Sigmoid colon (tissue), 6 donors: ENCODE measurements at regions not wholly inside any gene's neighbourhood (a gene's known extent, or its start where the extent isn't known, plus 50 kb on each side); places are given as distances from the start of the nearest gene placed in this dataset.

Experiments used
- DNase-seq: peaks from one replicate; pipeline ENCODE4 v3.0.0-alpha.2; 2019
- H3K27ac ChIP-seq, 4 donors: fragments of 200-600 bp; sonication (generic); one replicate each; pipeline ENCODE4 v1.5.1; 2016 to 2019; ENCODE audit warnings: mild to moderate bottlenecking in 1 of 4
- H3K27me3 ChIP-seq, 3 donors: fragments of 200-600 bp; sonication (generic); one replicate each; pipeline ENCODE4 v1.5.1; 2019; ENCODE audit warnings: mild to moderate bottlenecking in 1 of 3
- H3K36me3 ChIP-seq, 4 donors: fragments of 200-600 bp; sonication (generic); one replicate each; pipeline ENCODE4 v1.5.1; 2016 to 2019
- H3K4me1 ChIP-seq, 4 donors: fragments of 200-600 bp; sonication (generic); one replicate each; pipeline ENCODE4 v1.5.1; 2017 to 2019
- H3K4me3 ChIP-seq, 4 donors: fragments of 200-600 bp; sonication (generic); one replicate each; pipeline ENCODE4 v1.5.1; 2017 to 2019; ENCODE audit warnings: mild to moderate bottlenecking in 2 of 4, moderate library complexity in 1 of 4
- H3K9me3 ChIP-seq, 4 donors: fragments of 200-600 bp in 3 of 4; sonication (generic) in 3 of 4; one replicate each; pipeline versions ENCODE4 v1.5.1 to v1.6.1; 2013 to 2019
- EP300 ChIP-seq, 4 donors: sonication (generic); formaldehyde crosslinking; IDR thresholded peaks; one replicate each; pipeline ENCODE4 v1.6.1; 2017; ENCODE audit warnings: antibody characterized with exemption in 4 of 4
- POLR2A ChIP-seq, 2 donors: fragments of 450-650 bp; IDR thresholded peaks; one replicate each; pipeline ENCODE4 v1.6.1; 2016; ENCODE audit warnings: antibody characterized with exemption in 2 of 2, mild to moderate bottlenecking in 2 of 2, moderate library complexity in 2 of 2
- POLR2AphosphoS5 ChIP-seq, 4 donors: sonication (generic); formaldehyde crosslinking; IDR thresholded peaks; one replicate each; pipeline ENCODE4 v1.6.1; 2017; ENCODE audit warnings: antibody characterized with exemption in 4 of 4
- WGBS, 2 donors: extraction: QIAGEN DNeasy Blood & Tissue Kit; methylation state at CpG; one replicate each; pipeline ENCODE4 v1.1.7; 2013; 5-methylcytosine and 5-hydroxymethylcytosine counted together
- intact Hi-C: fragments of 100-400 bp; cut with DNase I; formaldehyde crosslinking; loops from one replicate; pipeline ENCODE4 v1.15.1; 2023
- TF ChIP-seq, protein P1 (sequence below), 4 experiments: fragments of 450-650 bp in 3 of 4; fragments of 200-600 bp in 1 of 4; IDR thresholded peaks; one replicate each; pipeline ENCODE4 v1.5.1; 2016 to 2019; ENCODE audit warnings: antibody characterized with exemption in 4 of 4, mild to moderate bottlenecking in 3 of 4, moderate library complexity in 2 of 4
- donor health status: healthy with polysubstance abuse.
- donor health status: healthy.

DNA sequence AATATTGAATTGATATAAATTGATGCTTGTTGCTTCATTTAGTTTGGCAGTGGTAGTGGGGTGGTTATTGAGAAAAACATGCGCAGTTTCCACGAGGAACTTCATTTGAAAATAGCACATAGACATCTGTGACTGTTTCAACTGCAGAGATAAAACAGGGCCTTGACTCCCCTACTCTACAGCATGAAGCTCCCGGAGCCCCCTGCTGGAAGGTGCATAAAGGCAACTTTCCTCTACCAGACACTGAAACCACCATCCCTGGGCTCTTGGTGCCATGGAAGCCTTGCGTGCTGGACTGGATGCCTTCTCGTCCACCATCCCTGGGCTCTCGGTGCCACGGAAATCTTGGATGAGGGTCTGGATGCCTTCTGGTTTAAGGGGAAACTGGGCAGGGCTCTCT, 195.9 kb downstream of the CSNK2A3 start:
- Histone ChIP-seq H3K27me3 (no peaks in the 10 kb centered on the region), H3K36me3 (no peaks in the 10 kb centered on the region), H3K27ac (no peak overlapping the region), H3K4me1 (peaks cover 0 to 7% (median 3%) of the 10 kb centered on the region in 4 donors), H3K4me3 (no peak overlapping the region), H3K9me3 (no peaks in the 10 kb centered on the region)
- TF ChIP-seq POLR2AphosphoS5 (IDR thresholded peaks at IDR 0.05) (peak in 1 of 4 donors; percentile 38), EP300 (IDR thresholded peaks at IDR 0.05) (no peak), POLR2A (IDR thresholded peaks at IDR 0.05) (no peak)
- TF ChIP-seq, protein P1, sequence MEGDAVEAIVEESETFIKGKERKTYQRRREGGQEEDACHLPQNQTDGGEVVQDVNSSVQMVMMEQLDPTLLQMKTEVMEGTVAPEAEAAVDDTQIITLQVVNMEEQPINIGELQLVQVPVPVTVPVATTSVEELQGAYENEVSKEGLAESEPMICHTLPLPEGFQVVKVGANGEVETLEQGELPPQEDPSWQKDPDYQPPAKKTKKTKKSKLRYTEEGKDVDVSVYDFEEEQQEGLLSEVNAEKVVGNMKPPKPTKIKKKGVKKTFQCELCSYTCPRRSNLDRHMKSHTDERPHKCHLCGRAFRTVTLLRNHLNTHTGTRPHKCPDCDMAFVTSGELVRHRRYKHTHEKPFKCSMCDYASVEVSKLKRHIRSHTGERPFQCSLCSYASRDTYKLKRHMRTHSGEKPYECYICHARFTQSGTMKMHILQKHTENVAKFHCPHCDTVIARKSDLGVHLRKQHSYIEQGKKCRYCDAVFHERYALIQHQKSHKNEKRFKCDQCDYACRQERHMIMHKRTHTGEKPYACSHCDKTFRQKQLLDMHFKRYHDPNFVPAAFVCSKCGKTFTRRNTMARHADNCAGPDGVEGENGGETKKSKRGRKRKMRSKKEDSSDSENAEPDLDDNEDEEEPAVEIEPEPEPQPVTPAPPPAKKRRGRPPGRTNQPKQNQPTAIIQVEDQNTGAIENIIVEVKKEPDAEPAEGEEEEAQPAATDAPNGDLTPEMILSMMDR (IDR thresholded peaks at IDR 0.05) = peak in 3 of 4 experiments; percentile 32 to 52 (median 39)
- intact Hi-C loops = no loop called here
- no peak for DNase-seq
- 76 to 78% methylated on average over 7 of the region's 7 CpGs for WGBS, 2 donors

GRCh38 chr11:11155962-11156815, 196.9 kb downstream of the CSNK2A3 start:
- H3K4me1 ChIP-seq = peaks cover 0 to 7% (median 2%) of the 10 kb centered on the region in 4 donors
- no peaks in the 10 kb centered on the region for H3K9me3 ChIP-seq
- intact Hi-C loops = no loop called here
- 60 to 62% methylated on average over 33 of the region's 33 CpGs for WGBS, 2 donors
- no peak overlapping the region for H3K27ac ChIP-seq
- H3K27me3 ChIP-seq = no peaks in the 10 kb centered on the region
- H3K36me3 ChIP-seq = no peaks in the 10 kb centered on the region
- no peak for DNase-seq
- TF ChIP-seq POLR2A (IDR thresholded peaks at IDR 0.05) = no peak
- TF ChIP-seq EP300 (IDR thresholded peaks at IDR 0.05) = no peak
- TF ChIP-seq, protein P1 (IDR thresholded peaks at IDR 0.05) = peak in 1 of 4 experiments; percentile 21
- no peak for TF ChIP-seq POLR2AphosphoS5 (IDR thresholded peaks at IDR 0.05)
- H3K4me3 ChIP-seq = no peak overlapping the region

DNA sequence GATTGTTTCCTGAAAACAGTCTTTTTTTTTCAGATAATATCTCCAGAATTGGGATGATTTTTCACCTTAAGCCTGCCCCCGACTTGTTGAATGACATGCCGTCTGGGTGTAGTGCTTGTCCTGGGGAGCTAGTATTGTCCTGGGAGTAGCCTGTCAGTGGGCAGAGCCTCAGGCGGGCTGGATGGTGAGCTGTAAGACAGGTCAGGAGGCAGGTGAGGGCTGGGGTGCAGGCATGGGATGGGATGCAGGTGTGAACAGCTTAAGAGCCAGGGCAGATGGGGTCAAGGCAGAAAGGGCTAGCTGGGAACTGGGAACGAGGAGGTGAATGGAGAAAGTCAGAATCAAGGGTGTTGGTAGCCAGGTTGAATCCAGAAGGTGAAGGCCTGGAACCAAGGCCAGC, 200.2 kb downstream of the CSNK2A3 start:
- no peak for DNase-seq
- no peaks in the 10 kb centered on the region for H3K36me3 ChIP-seq
- no peaks in the 10 kb centered on the region for H3K9me3 ChIP-seq
- H3K4me1 ChIP-seq = peaks cover 0 to 23% (median 14%) of the 10 kb centered on the region in 4 donors
- H3K27me3 ChIP-seq = no peaks in the 10 kb centered on the region
- H3K4me3 ChIP-seq = no peak overlapping the region
- intact Hi-C loops = loop anchor here (5.0 kb wide), 2 partner anchors 111 to 216 kb away; no protein-coding TSS in a partner anchor
- H3K27ac ChIP-seq = no peak overlapping the region
- WGBS, 2 donors = 88 to 89% methylated on average over 4 of the region's 4 CpGs
- TF ChIP-seq POLR2AphosphoS5 (IDR thresholded peaks at IDR 0.05) = no peak
- TF ChIP-seq POLR2A (IDR thresholded peaks at IDR 0.05) = no peak
- TF ChIP-seq EP300 (IDR thresholded peaks at IDR 0.05) = no peak
- TF ChIP-seq, protein P1 (IDR thresholded peaks at IDR 0.05) = no peak

DNA sequence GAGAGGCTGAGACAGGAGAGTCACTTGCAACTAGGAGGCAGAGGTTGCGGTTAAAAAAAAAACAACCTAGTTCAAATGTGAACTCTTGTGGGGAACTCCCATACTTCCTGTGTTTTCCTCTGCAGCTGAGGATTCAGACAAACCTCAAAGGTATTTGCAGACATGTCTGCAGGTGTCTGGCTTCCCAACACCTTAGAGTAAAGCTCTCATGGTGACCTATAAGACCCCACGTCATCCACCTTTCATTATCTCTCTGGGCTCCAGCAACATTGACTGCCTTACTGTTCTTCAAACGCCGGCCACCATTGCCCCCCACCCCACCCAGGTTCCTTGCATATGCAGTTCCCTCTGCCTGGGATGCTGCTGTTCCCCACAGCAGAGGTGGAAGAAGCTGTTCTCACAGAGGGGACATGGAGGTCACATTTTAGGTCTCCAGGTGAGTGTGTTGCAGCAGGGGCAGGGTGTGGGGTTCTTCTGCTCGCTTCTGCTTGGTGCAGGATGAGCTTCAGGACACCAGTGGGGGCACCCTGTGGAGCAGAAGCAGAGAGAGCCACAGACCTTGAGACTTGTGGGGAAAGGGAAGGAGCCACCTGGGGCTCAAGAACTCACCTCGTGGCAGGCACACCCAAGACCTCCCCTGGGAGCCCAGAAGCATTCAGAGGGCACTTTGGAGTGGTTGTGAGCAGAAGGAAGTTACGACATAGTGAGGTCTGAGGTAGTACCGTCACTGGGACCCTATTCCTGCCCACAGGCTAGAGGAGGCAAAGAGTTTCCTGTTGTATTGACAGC, 203.2 kb downstream of the CSNK2A3 start:
- no peaks in the 10 kb centered on the region for H3K36me3 ChIP-seq
- no peaks in the 10 kb centered on the region for H3K9me3 ChIP-seq
- TF ChIP-seq, protein P1 (IDR thresholded peaks at IDR 0.05) = no peak
- no peak for TF ChIP-seq POLR2A (IDR thresholded peaks at IDR 0.05)
- TF ChIP-seq POLR2AphosphoS5 (IDR thresholded peaks at IDR 0.05) = no peak
- no peak for TF ChIP-seq EP300 (IDR thresholded peaks at IDR 0.05)
- H3K27ac ChIP-seq = no peak overlapping the region
- intact Hi-C loops = loop anchor here (5.0 kb wide), 2 partner anchors 108 to 213 kb away; no protein-coding TSS in a partner anchor
- no peak overlapping the region for H3K4me3 ChIP-seq
- WGBS, 2 donors = 63 to 78% methylated on average over 8 of the region's 8 CpGs
- peaks cover 0 to 28% (median 18%) of the 10 kb centered on the region in 4 donors for H3K4me1 ChIP-seq
- no peaks in the 10 kb centered on the region for H3K27me3 ChIP-seq
- DNase-seq = no peak
